SU-DHL-6 (cell line): ENCODE measurements at regions not wholly inside any gene's neighbourhood (a gene's known extent, or its start where the extent isn't known, plus 50 kb on each side); places are given as distances from the start of the nearest gene placed in this dataset.
A peak's percentile ranks its signal among the peaks of the same experiment; 100 is the strongest.

ENCODE experiments used
- CTCF ChIP-seq: fragments of 200-600 bp; sonication (generic); IDR thresholded peaks from one replicate; pipeline ENCODE4 v1.5.1; 2017; ENCODE audit warnings: antibody characterized with exemption, mild to moderate bottlenecking, low read length, moderate library complexity; ENCODE audit not compliant: insufficient read depth, poor library complexity, severe bottlenecking
- EZH2phosphoT487 ChIP-seq: fragments of 200-600 bp; sonication (generic), shearing (Covaris generic); conservative IDR thresholded peaks from 2 replicates; pipeline ENCODE4 v1.6.1; 2018; ENCODE audit warnings: mild to moderate bottlenecking, antibody characterized with exemption, low read length, moderate library complexity, mixed read lengths

GRCh38 chr4:130336585-130337217 lies 1240.7 kb downstream of the C4orf33 start:
- TF ChIP-seq CTCF, result peak; percentile 24
- no peak for TF ChIP-seq EZH2phosphoT487
